GM12878 (cell line): ENCODE measurements at regions not wholly inside any gene's neighbourhood (a gene's known extent, or its start where the extent isn't known, plus 50 kb on each side); places are given as distances from the start of the nearest gene placed in this dataset.

ENCODE experiments used
- ATAC-seq: fragments of 200-7000 bp; cut with Tn5 transposase; 3 replicates; pipeline ENCODE4 v1.9.1; 2020; ENCODE audit warnings: mild to moderate bottlenecking, moderate library complexity
- BruUV-seq: library from RNA; stranded (reverse); fragments of 400-500 nt; replicated peaks from 2 replicates; lab custom pipeline; 2021; lab: Mats Ljungman, UMichigan
- CTCF ChIA-PET: fragments of 300-600 bp; sonication (Branson Sonifier 250); formaldehyde crosslinking; extraction: SDS; loops from one replicate; lab custom pipeline; 2021; ENCODE audit warnings: inconsistent platforms; lab: Yijun Ruan, JAX
- POLR2A ChIA-PET: fragments of 350-600 bp; formaldehyde crosslinking; extraction: SDS; loops from one replicate; lab custom pipeline; 2021; ENCODE audit warnings: inconsistent platforms; lab: Charles Lee
- RAD21 ChIA-PET: fragments of 300-600 bp; sonication (Branson Sonifier 250); formaldehyde crosslinking; loops from one replicate; lab custom pipeline; 2023; ENCODE audit warnings: antibody characterized with exemption; ENCODE audit not compliant: unreplicated experiment; lab: Charles Lee
- SMC1A ChIA-PET: fragments of 300-600 bp; sonication (Branson Sonifier 250); formaldehyde crosslinking; loops from one replicate; lab custom pipeline; 2023; ENCODE audit not compliant: unreplicated experiment, uncharacterized antibody; lab: Charles Lee
- DNase-seq: peaks from one replicate; pipeline ENCODE4 v3.0.0-alpha.2; 2011; ENCODE audit warnings: low read depth, low spot score
- FAIRE-seq: peaks from 3 replicates; lab custom pipeline; 2011; peaks lifted over from hg19 to GRCh38; lab: Jason Lieb, UNC
- H2AFZ ChIP-seq: 2 replicates; pipeline ENCODE4 v1.6.0; 2011; ENCODE audit warnings: low read depth, low read length, control low read depth; ENCODE audit not compliant: control insufficient read depth
- H3K27ac ChIP-seq: 2 replicates; pipeline ENCODE4 v1.5.1; 2011; ENCODE audit warnings: control low read depth; ENCODE audit not compliant: control insufficient read depth, insufficient read depth
- H3K27me3 ChIP-seq, 2 experiments: replicated peaks in 1 of 2; 2 replicates each; pipeline versions ENCODE4 v1.6.0 to v1.6.1; 2011; ENCODE audit warnings: low read length in 1 of 2; ENCODE audit not compliant: control insufficient read depth in 2 of 2, insufficient read depth in 2 of 2
- H3K36me3 ChIP-seq, 2 experiments: 2 replicates each; pipeline ENCODE4 v1.5.1; 2011; ENCODE audit warnings: low read length in 1 of 2; ENCODE audit not compliant: control insufficient read depth in 2 of 2, insufficient read depth in 2 of 2
- H3K4me1 ChIP-seq: 2 replicates; pipeline ENCODE4 v1.6.1; 2011; ENCODE audit warnings: mild to moderate bottlenecking, low read length, moderate library complexity, mixed read lengths; ENCODE audit not compliant: control insufficient read depth, insufficient read depth
- H3K4me2 ChIP-seq: 2 replicates; pipeline ENCODE4 v1.6.0; 2011; ENCODE audit warnings: control low read depth; ENCODE audit not compliant: control insufficient read depth, insufficient read depth
- H3K4me3 ChIP-seq: fragments of 200-600 bp; sonication (generic); 2 replicates; pipeline ENCODE4 v1.5.1; 2016
- H3K79me2 ChIP-seq: 2 replicates; pipeline ENCODE4 v1.6.0; 2011; ENCODE audit warnings: low read length; ENCODE audit not compliant: control insufficient read depth, insufficient read depth
- H3K9ac ChIP-seq: 2 replicates; pipeline ENCODE4 v1.8.0; 2011; ENCODE audit warnings: low read length, control low read depth, mixed read lengths; ENCODE audit not compliant: control insufficient read depth, insufficient read depth
- H3K9me3 ChIP-seq: replicated peaks from 3 replicates; pipeline ENCODE4 v1.5.1; 2011; ENCODE audit warnings: mild to moderate bottlenecking, low read length; ENCODE audit not compliant: control insufficient read depth, insufficient read depth
- H4K20me1 ChIP-seq: 2 replicates; pipeline ENCODE4 v1.6.0; 2011; ENCODE audit not compliant: control insufficient read depth, insufficient read depth
- BMI1 ChIP-seq: fragments of 450-650 bp; IDR thresholded peaks from 2 replicates; pipeline ENCODE4 v1.6.1; 2016; ENCODE audit warnings: mild to moderate bottlenecking, moderate library complexity, borderline replicate concordance
- BRCA1 ChIP-seq: IDR thresholded peaks from 2 replicates; pipeline ENCODE4 v1.6.1; 2011; ENCODE audit warnings: low read depth, low read length, improper control_type of control experiment
- CREM ChIP-seq: IDR thresholded peaks from 2 replicates; pipeline ENCODE4 v1.6.1; 2014; ENCODE audit warnings: antibody characterized with exemption, low read depth
- E2F4 ChIP-seq: IDR thresholded peaks from 2 replicates; pipeline ENCODE4 v1.6.1; 2012; ENCODE audit warnings: low read depth, low read length, improper control_type of control experiment
- E2F8 ChIP-seq: fragments of 450-650 bp; IDR thresholded peaks from 2 replicates; pipeline ENCODE4 v1.6.1; 2018; ENCODE audit warnings: mild to moderate bottlenecking, low read depth, moderate library complexity; ENCODE audit not compliant: partially characterized antibody
- EP300 ChIP-seq, 2 experiments: fragments of 150-350 bp in 1 of 2; IDR thresholded peaks; 2 replicates each; pipeline ENCODE4 v1.6.1; 2011 to 2012; ENCODE audit warnings: low read depth in 2 of 2, low read length in 2 of 2, borderline replicate concordance in 1 of 2, improper control_type of control experiment in 1 of 2, inconsistent platforms in 1 of 2; ENCODE audit not compliant: control insufficient read depth in 1 of 2
- FOXM1 ChIP-seq: IDR thresholded peaks from 2 replicates; pipeline ENCODE4 v1.6.1; 2012; ENCODE audit warnings: low read depth, mild to moderate bottlenecking, inconsistent platforms, low read length, moderate library complexity
- HDGF ChIP-seq: fragments of 450-650 bp; IDR thresholded peaks from 2 replicates; pipeline ENCODE4 v1.6.1; 2016; ENCODE audit warnings: antibody characterized with exemption
- IKZF2 ChIP-seq, 2 experiments: fragments of 450-650 bp; IDR thresholded peaks; 2 replicates each; pipeline ENCODE4 v1.6.1; 2017; ENCODE audit warnings: mild to moderate bottlenecking in 2 of 2, moderate library complexity in 2 of 2
- MEF2A ChIP-seq: IDR thresholded peaks from 2 replicates; pipeline ENCODE4 v1.6.1; 2011; ENCODE audit warnings: low read depth, mild to moderate bottlenecking, low read length, moderate library complexity; ENCODE audit not compliant: insufficient read depth
- MYC ChIP-seq: IDR thresholded peaks from 2 replicates; pipeline ENCODE4 v1.6.1; 2011; ENCODE audit warnings: mild to moderate bottlenecking, low read length, moderate library complexity, inconsistent platforms; ENCODE audit not compliant: insufficient read depth, insufficient replicate concordance, insufficient read length, severe bottlenecking
- PML ChIP-seq: IDR thresholded peaks from 2 replicates; pipeline ENCODE4 v1.6.1; 2012; ENCODE audit warnings: low read length, inconsistent platforms
- SMAD5 ChIP-seq: IDR thresholded peaks from 2 replicates; pipeline ENCODE4 v1.6.1; 2016; ENCODE audit warnings: antibody characterized with exemption, low read depth
- SMARCA5 ChIP-seq: fragments of 450-650 bp; IDR thresholded peaks from 2 replicates; pipeline ENCODE4 v1.6.1; 2017; ENCODE audit warnings: mild to moderate bottlenecking
- SPI1 ChIP-seq: IDR thresholded peaks from 2 replicates; pipeline ENCODE4 v1.6.1; 2011; ENCODE audit warnings: low read depth, mild to moderate bottlenecking, low read length, moderate library complexity, borderline replicate concordance; ENCODE audit not compliant: insufficient read depth
- WGBS: methylation state at CpG from one replicate; pipeline ENCODE4 v1.1.6; 2016; ENCODE audit warnings: low lambda C conversion rate; ENCODE audit not compliant: insufficient replicate concordance, insufficient coverage; ENCODE audit errors: missing lambda C conversion rate; 5-methylcytosine and 5-hydroxymethylcytosine counted together
- in situ Hi-C: fragments of 300-500 bp; cut with MboI; formaldehyde crosslinking; loops from 9 replicates; pipeline ENCODE4 v1.14.3; 2018; ENCODE audit warnings: mixed read lengths
- intact Hi-C: fragments of 100-400 bp; cut with micrococcal nuclease; formaldehyde crosslinking; loops from one replicate; pipeline ENCODE4 v1.14.2; 2022; ENCODE audit not compliant: unreplicated experiment

GRCh38 chr13:50403311-50403710 lies 388.1 kb downstream of the KCNRG start:
- Histone ChIP-seq H4K20me1 (no peaks in the 10 kb centered on the region), H3K9me3 (no peaks in the 10 kb centered on the region), H3K4me3 (no peak overlapping the region), H3K4me1 (no peaks in the 10 kb centered on the region), H3K27ac (no peak overlapping the region), H3K4me2 (no peak overlapping the region), H3K27me3 (peaks cover 0 to 3% of the 10 kb centered on the region in 2 experiments; a peak in 1 of 4 replicates), H3K36me3 (no peaks in the 10 kb centered on the region), H3K79me2 (no peaks in the 10 kb centered on the region), H3K9ac (no peak overlapping the region), H2AFZ (no peak overlapping the region)
- TF ChIP-seq SPI1 (no peak), MEF2A (no peak), E2F4 (no peak)
- ChIA-PET CTCF (no interaction called here), RAD21 (no interaction called here), POLR2A (no interaction called here), SMC1A (no interaction called here)
- intact Hi-C loops (no loop called here), in situ Hi-C loops (no loop called here)
- no TSS peak for BruUV-seq
- 0% methylated on average over 1 of the region's 1 CpG for WGBS
- DNase-seq, result no peak
- no peak for ATAC-seq
- FAIRE-seq, result no peak

GRCh38 chr13:50404116-50404515 lies 388.9 kb downstream of the KCNRG start:
- DNase-seq, result no peak
- Histone ChIP-seq H3K9ac (no peak overlapping the region), H3K27ac (no peak overlapping the region), H2AFZ (no peak overlapping the region), H3K9me3 (no peaks in the 10 kb centered on the region), H3K27me3 (peaks cover 0 to 3% of the 10 kb centered on the region in 2 experiments; a peak in 1 of 4 replicates), H3K4me2 (no peak overlapping the region), H3K4me1 (no peaks in the 10 kb centered on the region), H3K79me2 (no peaks in the 10 kb centered on the region), H4K20me1 (no peaks in the 10 kb centered on the region), H3K36me3 (no peaks in the 10 kb centered on the region), H3K4me3 (no peak overlapping the region)
- CTCF ChIA-PET, result no interaction called here
- WGBS, result 12% methylated on average over 3 of the region's 3 CpGs
- in situ Hi-C loops, result no loop called here
- no peak for FAIRE-seq
- RAD21 ChIA-PET, result no interaction called here
- no TSS peak for BruUV-seq
- POLR2A ChIA-PET, result no interaction called here
- ATAC-seq, result no peak
- intact Hi-C loops, result no loop called here
- SMC1A ChIA-PET, result no interaction called here
- TF ChIP-seq SMAD5 (no peak), PML (no peak), E2F8 (no peak), CREM (no peak), BMI1 (no peak), MYC (no peak), IKZF2 (IDR thresholded peaks at IDR 0.05) (no peak), SMARCA5 (no peak), EP300 (IDR thresholded peaks at IDR 0.05; ENCODE audit: borderline replicate concordance in 1 of 2, control insufficient read depth in 1 of 2, low read depth in 2 of 2, low read length in 2 of 2) (no peak), FOXM1 (no peak), HDGF (no peak), BRCA1 (no peak)
